HG03060 (cell line): ENCODE measurements at regions not wholly inside any gene's neighbourhood (a gene's known extent, or its start where the extent isn't known, plus 50 kb on each side); places are given as distances from the start of the nearest gene placed in this dataset.

ENCODE experiments used
- ATAC-seq: cut with Tn5 transposase; IDR thresholded peaks from one replicate; pipeline ENCODE4 v1.9.1; 2021; ENCODE audit warnings: low read depth, moderate number of reproducible peaks; ENCODE audit not compliant: unreplicated experiment

DNA sequence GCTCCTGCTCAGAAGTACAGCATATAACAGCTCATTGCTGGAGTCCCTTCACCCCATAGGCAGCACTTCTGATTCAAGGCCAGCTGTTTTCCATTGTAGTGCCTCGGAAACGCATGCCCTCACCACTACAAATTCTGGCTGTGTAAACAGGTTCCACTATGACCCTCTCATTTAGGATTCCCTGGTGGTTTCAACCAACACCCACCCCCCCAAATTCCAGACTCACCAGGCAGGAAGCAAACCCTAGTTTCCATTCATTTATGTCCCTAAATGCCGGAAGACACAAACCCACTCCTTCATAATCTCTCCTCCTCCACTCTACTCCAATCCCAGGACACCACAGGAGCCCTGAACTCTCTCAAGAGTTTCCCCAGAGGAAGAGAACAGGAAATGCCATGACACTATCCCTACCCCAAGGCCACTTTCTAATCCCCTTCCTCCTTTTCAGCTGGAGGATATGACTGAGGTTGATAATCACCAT is 75.9 kb upstream of the TMPO start:
- no peak for ATAC-seq

DNA sequence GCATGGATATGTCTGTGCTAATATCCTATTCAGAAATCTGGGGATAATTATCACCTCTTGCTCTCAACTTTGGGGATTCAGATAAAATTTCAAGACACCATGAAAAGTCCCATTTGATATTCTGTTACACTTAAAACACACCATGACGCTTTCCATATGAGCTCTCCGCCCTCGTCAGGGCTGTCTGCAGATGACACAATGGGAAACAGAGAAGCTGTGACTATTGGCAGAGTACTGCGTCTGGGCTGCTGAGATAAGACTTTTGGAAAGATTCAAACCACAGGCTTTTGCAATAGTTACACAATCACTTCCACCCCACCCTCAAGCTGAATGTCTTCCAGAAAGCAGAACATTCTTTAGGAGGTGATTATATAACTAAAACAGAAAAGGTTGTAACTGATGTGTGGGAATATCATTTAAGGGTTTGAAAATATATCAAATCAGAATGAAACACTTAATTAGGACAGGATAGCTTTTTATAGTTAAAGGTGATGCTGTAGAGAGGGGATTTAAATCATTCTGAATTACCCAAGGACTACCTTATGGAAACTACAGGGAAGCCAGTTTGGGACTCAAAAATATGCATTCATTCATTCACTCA is 75.3 kb upstream of the TMPO start:
- no peak for ATAC-seq

DNA sequence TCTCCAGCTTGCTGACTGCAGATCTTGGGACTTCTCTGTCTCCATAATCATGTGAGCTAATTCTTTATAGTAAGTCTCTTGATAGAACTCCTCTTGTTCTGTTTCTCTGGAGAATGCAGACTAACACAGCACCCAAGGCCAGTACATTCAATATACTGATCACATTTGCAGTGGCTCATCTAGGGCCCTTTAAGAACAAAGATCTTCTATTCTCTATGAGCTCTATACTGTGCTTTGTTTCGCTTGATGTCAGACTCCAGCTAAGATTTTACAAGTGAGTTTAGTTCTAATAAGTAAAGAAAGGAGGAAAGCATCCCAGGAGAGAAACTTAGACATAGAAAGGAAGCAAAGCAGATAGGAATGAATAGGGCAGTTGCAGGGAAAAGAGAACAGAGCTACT is 69.3 kb upstream of the TMPO start:
- no peak for ATAC-seq

DNA sequence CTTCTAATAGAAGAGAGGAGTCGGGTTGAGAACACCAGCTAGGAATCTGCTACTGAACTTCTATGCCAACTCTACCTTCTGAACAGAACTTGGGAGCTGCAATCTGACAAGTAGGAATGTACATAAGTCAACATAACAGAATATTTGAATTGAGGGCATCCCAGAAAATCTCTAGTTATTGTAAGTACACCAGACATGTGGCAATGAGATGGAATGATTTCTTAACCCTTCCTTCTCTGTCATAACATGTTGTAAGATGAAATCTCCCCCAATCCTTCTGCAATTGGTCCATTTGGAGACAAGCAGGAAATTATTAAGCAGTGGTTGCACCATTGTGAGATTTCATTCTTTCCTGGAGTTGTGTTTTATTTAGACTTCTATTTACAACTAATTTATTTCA is 68.7 kb upstream of the TMPO start:
- no peak for ATAC-seq

DNA sequence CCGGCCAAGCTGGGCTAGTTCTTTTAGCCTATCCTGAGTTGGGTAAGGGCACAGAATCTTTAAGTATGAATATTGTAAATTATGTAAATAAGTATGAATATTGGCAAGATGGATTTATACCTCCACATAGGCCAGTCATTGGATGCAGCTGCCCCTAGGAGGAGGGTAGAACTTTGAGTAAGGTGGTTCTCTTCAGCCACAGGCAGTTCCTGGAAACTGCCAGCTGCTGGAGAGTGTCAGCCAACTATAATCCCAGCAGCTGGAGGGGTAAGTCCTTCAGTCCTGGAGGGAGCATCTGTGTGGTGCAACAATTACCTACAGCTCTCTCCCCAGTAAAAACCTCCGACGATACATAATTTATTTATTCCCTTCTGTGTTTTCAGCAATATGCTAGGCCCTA is 65.8 kb upstream of the TMPO start:
- no peak for ATAC-seq

DNA sequence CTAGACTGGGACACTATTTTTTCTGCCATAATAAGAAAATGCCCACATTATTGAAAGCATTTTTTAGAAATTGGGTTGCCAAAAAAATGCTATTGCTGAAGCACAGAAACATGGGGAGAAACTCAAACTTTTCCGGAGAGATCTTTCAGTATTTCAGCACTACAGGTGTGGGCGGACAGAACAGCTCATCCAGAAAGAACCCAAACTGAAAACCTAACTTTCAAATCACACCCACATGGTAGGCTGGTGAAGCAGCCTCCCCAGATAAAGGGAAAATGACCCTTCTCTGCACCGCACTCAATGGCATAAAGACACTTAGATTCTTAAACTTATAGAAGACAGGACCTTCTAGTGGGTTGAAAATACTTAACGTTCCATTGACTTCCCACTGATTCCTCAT is 62.3 kb upstream of the TMPO start:
- no peak for ATAC-seq

DNA sequence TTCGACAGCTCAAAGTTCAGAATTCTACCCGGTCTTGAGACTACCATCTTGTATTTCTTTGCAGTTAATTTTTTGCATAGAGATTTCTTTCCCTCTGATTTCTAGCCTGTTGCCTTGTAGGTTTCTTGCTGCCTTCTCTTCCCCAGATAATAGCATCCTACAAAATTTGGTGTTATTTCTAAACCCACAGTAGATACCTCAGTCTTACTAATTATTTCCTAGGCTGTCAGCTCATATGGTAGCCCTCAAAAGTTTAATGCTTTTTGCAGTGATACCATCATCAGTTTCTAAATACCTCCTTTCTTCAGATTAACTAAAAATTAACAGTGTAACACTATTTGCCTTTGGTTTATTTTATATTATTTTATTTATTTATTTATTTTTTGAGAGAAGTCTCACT is 61.9 kb upstream of the TMPO start:
- ATAC-seq = no peak

DNA sequence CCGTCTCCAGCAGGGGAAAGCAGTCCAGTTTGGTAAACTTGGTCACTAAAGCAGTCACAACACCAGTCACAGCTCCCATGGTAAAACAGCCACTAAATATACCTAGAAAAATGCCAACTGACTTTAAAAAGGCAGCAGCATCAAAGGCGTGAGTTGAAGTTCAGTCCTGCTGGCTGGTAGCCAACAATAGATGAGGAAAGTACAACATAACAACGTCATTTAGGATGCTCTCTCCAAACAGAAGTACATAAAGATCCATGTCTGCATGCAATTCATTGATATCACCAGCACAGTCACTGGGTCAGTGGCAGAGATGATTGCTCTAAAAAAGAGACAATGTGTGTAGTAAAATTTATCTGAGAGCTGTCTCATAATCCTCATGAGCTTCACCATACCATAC is 59.3 kb upstream of the TMPO start:
- ATAC-seq = no peak

DNA sequence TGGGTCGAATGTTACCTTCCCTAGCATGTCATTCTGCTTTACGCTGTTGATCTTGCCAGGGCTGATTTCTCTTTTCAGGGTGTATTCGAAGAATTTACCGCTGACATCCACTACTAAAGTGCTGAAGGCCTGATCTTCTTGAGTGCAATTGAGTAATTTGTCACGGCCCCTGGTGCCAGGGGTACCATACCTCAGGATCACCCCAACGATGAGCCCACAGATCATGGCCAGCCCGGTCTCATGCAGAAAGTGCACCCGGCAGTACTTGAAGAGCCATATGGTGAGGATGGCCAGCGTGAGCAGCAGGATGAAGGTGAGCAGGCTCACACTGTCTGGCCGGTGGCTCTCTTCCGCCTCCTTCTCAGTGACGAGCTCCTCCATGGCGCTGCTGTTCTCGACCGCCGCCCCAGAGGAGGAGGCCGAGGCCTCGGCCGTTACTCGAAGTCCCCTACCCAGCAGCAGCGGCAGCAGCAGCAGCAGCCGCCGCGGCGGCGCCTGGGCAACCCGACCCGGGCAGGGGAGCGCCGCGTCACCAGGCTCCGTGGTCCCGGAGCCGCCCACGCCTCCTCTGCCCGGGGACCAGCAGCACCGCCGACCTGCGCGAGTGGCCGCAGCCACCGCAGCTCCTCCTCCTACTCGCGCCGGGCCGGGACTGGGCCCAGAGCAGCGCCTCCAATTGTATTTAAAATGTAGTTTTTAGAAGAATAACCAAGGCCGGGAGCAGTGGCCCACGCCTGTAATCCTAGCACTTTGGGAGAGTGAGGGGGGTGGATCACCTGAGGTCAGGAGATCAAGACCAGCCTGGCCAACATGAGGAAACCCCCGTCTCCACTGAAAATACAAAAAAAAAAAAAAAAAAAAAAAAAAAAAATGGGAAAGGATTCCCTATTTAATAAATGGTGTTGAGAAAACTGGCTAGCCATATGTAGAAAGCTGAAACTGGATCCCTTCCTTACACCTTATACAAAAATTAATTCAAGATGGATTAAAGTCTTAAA is 58.5 kb upstream of the TMPO start:
- no peak for ATAC-seq

DNA sequence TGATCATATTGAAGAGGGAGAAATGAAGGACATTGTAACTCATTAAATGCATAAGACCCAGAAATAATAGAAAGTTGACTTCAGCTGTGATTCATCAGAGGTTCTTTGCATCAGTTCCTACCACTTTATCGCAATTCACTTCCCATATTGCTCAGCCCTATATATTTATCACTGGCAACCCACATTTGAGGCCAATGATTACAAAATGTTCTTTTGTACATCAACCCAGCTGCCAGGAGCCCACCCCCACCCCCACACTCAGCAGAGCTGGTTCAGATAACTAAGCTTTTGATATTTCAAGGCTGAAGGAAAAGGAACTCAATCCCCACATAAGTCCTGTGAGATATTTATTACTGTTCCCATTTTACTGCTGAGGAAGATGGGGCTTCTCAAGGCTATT is 51.2 kb upstream of the TMPO start:
- no peak for ATAC-seq

DNA sequence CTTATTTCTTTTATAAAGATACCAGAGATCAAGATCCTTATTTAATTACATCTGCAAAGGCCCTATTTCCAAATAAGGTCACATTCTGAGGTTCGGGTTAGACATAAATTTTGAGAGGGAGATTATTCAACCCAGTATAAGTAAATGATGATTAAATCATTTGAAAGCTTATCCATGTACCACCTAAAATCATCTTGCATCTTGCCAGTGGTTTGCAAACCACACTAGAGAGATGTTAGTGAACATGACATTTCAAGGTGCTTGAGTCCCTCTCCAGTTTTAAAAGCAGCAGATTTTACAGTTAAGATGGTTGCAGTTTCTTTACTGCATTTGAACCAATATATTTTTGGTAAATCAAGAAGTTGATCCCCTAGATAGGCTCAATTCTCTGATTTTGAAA is 49.9 kb upstream of the TMPO start:
- no peak for ATAC-seq
